Suprapubic skin (tissue), 3 donors: ENCODE measurements at regions not wholly inside any gene's neighbourhood (a gene's known extent, or its start where the extent isn't known, plus 50 kb on each side); places are given as distances from the start of the nearest gene placed in this dataset.

Experiments used
- POLR2A ChIP-seq, 2 donors: fragments of 450-650 bp; IDR thresholded peaks; one replicate each; pipeline ENCODE4 v1.6.1; 2017; ENCODE audit warnings: antibody characterized with exemption in 2 of 2, mild to moderate bottlenecking in 2 of 2, moderate library complexity in 2 of 2
- TF ChIP-seq, protein P1 (sequence below), 2 donors: fragments of 200-600 bp in 1 of 2; fragments of 450-650 bp in 1 of 2; sonication (generic) in 1 of 2; IDR thresholded peaks; one replicate each; pipeline ENCODE4 v1.5.1; 2016 to 2019; ENCODE audit warnings: antibody characterized with exemption in 2 of 2, mild to moderate bottlenecking in 1 of 2, moderate library complexity in 1 of 2

DNA sequence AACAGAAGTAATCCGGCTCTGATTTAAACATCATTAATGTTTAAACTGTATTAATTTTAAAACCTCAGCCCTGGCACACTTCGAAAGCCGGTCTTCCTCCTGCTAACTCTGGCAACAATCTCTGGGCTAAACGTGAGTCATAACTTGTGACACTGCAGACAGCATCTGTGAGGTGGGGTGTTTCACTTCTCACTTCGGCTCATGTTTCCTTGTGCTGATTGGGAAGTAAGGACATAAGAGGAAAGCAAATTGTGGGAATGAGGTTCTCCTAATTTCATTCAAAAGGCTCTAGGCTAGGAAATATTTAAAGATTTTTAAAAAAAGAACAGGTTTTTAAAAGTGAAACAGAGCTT, 139.9 kb upstream of the USP9X start:
- TF ChIP-seq, protein P1, sequence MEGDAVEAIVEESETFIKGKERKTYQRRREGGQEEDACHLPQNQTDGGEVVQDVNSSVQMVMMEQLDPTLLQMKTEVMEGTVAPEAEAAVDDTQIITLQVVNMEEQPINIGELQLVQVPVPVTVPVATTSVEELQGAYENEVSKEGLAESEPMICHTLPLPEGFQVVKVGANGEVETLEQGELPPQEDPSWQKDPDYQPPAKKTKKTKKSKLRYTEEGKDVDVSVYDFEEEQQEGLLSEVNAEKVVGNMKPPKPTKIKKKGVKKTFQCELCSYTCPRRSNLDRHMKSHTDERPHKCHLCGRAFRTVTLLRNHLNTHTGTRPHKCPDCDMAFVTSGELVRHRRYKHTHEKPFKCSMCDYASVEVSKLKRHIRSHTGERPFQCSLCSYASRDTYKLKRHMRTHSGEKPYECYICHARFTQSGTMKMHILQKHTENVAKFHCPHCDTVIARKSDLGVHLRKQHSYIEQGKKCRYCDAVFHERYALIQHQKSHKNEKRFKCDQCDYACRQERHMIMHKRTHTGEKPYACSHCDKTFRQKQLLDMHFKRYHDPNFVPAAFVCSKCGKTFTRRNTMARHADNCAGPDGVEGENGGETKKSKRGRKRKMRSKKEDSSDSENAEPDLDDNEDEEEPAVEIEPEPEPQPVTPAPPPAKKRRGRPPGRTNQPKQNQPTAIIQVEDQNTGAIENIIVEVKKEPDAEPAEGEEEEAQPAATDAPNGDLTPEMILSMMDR (IDR thresholded peaks at IDR 0.05), result no peak
- no peak for TF ChIP-seq POLR2A (IDR thresholded peaks at IDR 0.05)
